ENCODE measurements at regions not wholly inside any gene's neighbourhood (a gene's known extent, or its start where the extent isn't known, plus 50 kb on each side); places are given as distances from the start of the nearest gene placed in this dataset.
A peak's percentile ranks its signal among the peaks of the same experiment; 100 is the strongest.

- no peaks in the 10 kb centered on the region for H3K9me3 ChIP-seq (replicated peaks in 1 of 2; ENCODE audit: control insufficient read depth in 2 of 2, insufficient read depth in 1 of 2, low read depth in 1 of 2, low read length in 2 of 2)
- H3K36me3 ChIP-seq (replicated peaks in 1 of 2; ENCODE audit: control insufficient read depth in 2 of 2, insufficient read depth in 2 of 2, low read length in 2 of 2): no peaks in the 10 kb centered on the region
- H2BK5ac ChIP-seq (ENCODE audit: low read length): no peak overlapping the region
- no CpG with 5 or more reads among the region's 6 CpGs for WGBS, 2 donors (ENCODE audit: extremely low coverage in 2 of 2, insufficient read length in 2 of 2, insufficient replicate concordance in 1 of 2)
- no peak overlapping the region for H2BK120ac ChIP-seq (ENCODE audit: low read depth, low read length)
- no peak overlapping the region for H3K18ac ChIP-seq (ENCODE audit: low read length)
- H3K14ac ChIP-seq (ENCODE audit: low read length): no peak overlapping the region
- no peak overlapping the region for H3K23ac ChIP-seq (ENCODE audit: low read depth, low read length, poor library complexity)
- H3K27me3 ChIP-seq (ENCODE audit: control insufficient read depth in 3 of 3, insufficient read depth in 3 of 3, low read depth in 1 of 3, low read length in 3 of 3): no peaks in the 10 kb centered on the region
- H3K4me1 ChIP-seq (ENCODE audit: control insufficient read depth in 2 of 2, insufficient read depth in 1 of 2, low read depth in 1 of 2, low read length in 2 of 2): peaks cover 5 to 34% of the 10 kb centered on the region in 2 donors
- H3K9ac ChIP-seq (ENCODE audit: low read depth, low read length, poor library complexity): no peak overlapping the region
- no peak overlapping the region for H3K4me3 ChIP-seq (ENCODE audit: low read length in 2 of 2)
- no peaks in the 10 kb centered on the region for H3K79me1 ChIP-seq (ENCODE audit: low read depth, low read length)
- H2AK5ac ChIP-seq (ENCODE audit: low read depth, low read length): no peak overlapping the region
- no peak overlapping the region for H2BK15ac ChIP-seq (ENCODE audit: low read length)
- H4K8ac ChIP-seq (ENCODE audit: low read depth, low read length): no peak overlapping the region
- H3K4me2 ChIP-seq (ENCODE audit: insufficient read depth, low read length, poor library complexity, severe bottlenecking): no peak overlapping the region
- H3K4ac ChIP-seq (ENCODE audit: low read length): no peak overlapping the region
- no peak overlapping the region for H2AFZ ChIP-seq (ENCODE audit: low read length)
- H3K27ac ChIP-seq (replicated peaks; ENCODE audit: low read length): no peak overlapping the region
- DNase-seq (ENCODE audit: low spot score): no peak
- no peak overlapping the region for H2BK12ac ChIP-seq (ENCODE audit: low read length)
- H4K91ac ChIP-seq (ENCODE audit: low read depth, low read length, poor library complexity): no peak overlapping the region
These were observed 188.6 kb downstream of the MTERF1 start for GRCh38 chr7:91691865-91692264.

GRCh38 chr7:91692800-91693199, 187.7 kb downstream of the MTERF1 start:
- Histone ChIP-seq H3K9ac (ENCODE audit: low read depth, low read length, poor library complexity) (no peak overlapping the region), H3K18ac (ENCODE audit: low read length) (no peak overlapping the region), H2BK120ac (ENCODE audit: low read depth, low read length) (no peak overlapping the region), H3K4me2 (ENCODE audit: insufficient read depth, low read length, poor library complexity, severe bottlenecking) (no peak overlapping the region), H2AFZ (ENCODE audit: low read length) (peak overlapping the region; percentile 44), H3K79me1 (ENCODE audit: low read depth, low read length) (no peaks in the 10 kb centered on the region), H3K4me3 (ENCODE audit: low read length in 2 of 2) (no peak overlapping the region), H4K91ac (ENCODE audit: low read depth, low read length, poor library complexity) (no peak overlapping the region), H2BK12ac (ENCODE audit: low read length) (no peak overlapping the region), H4K8ac (ENCODE audit: low read depth, low read length) (no peak overlapping the region), H2AK5ac (ENCODE audit: low read depth, low read length) (no peak overlapping the region), H3K27me3 (ENCODE audit: control insufficient read depth in 3 of 3, insufficient read depth in 3 of 3, low read depth in 1 of 3, low read length in 3 of 3) (no peaks in the 10 kb centered on the region), H3K4ac (ENCODE audit: low read length) (no peak overlapping the region), H3K9me3 (replicated peaks in 1 of 2; ENCODE audit: control insufficient read depth in 2 of 2, insufficient read depth in 1 of 2, low read depth in 1 of 2, low read length in 2 of 2) (no peaks in the 10 kb centered on the region), H3K36me3 (replicated peaks in 1 of 2; ENCODE audit: control insufficient read depth in 2 of 2, insufficient read depth in 2 of 2, low read length in 2 of 2) (no peaks in the 10 kb centered on the region), H3K14ac (ENCODE audit: low read length) (no peak overlapping the region), H2BK15ac (ENCODE audit: low read length) (no peak overlapping the region), H3K27ac (replicated peaks; ENCODE audit: low read length) (no peak overlapping the region), H2BK5ac (ENCODE audit: low read length) (no peak overlapping the region), H3K23ac (ENCODE audit: low read depth, low read length, poor library complexity) (no peak overlapping the region), H3K4me1 (ENCODE audit: control insufficient read depth in 2 of 2, insufficient read depth in 1 of 2, low read depth in 1 of 2, low read length in 2 of 2) (peaks cover 5 to 34% of the 10 kb centered on the region in 2 donors)
- WGBS, 2 donors (ENCODE audit: extremely low coverage in 2 of 2, insufficient read length in 2 of 2, insufficient replicate concordance in 1 of 2): no CpG with 5 or more reads among the region's 3 CpGs
- DNase-seq (ENCODE audit: low spot score): no peak

- Histone ChIP-seq H3K4ac (ENCODE audit: low read length) (no peak overlapping the region), H3K27ac (replicated peaks; ENCODE audit: low read length) (no peak overlapping the region), H2AFZ (ENCODE audit: low read length) (peak overlapping the region; percentile 32), H3K4me3 (ENCODE audit: low read length in 2 of 2) (no peak overlapping the region), H2BK120ac (ENCODE audit: low read depth, low read length) (no peak overlapping the region), H2BK15ac (ENCODE audit: low read length) (no peak overlapping the region), H4K8ac (ENCODE audit: low read depth, low read length) (no peak overlapping the region), H3K27me3 (ENCODE audit: control insufficient read depth in 3 of 3, insufficient read depth in 3 of 3, low read depth in 1 of 3, low read length in 3 of 3) (no peaks in the 10 kb centered on the region), H3K9me3 (replicated peaks in 1 of 2; ENCODE audit: control insufficient read depth in 2 of 2, insufficient read depth in 1 of 2, low read depth in 1 of 2, low read length in 2 of 2) (peaks cover 0 to 7% of the 10 kb centered on the region in 2 donors), H3K36me3 (replicated peaks in 1 of 2; ENCODE audit: control insufficient read depth in 2 of 2, insufficient read depth in 2 of 2, low read length in 2 of 2) (no peaks in the 10 kb centered on the region), H3K4me1 (ENCODE audit: control insufficient read depth in 2 of 2, insufficient read depth in 1 of 2, low read depth in 1 of 2, low read length in 2 of 2) (peaks cover 5 to 34% of the 10 kb centered on the region in 2 donors), H3K18ac (ENCODE audit: low read length) (no peak overlapping the region), H2AK5ac (ENCODE audit: low read depth, low read length) (no peak overlapping the region), H3K14ac (ENCODE audit: low read length) (no peak overlapping the region), H3K79me1 (ENCODE audit: low read depth, low read length) (no peaks in the 10 kb centered on the region), H4K91ac (ENCODE audit: low read depth, low read length, poor library complexity) (no peak overlapping the region), H3K4me2 (ENCODE audit: insufficient read depth, low read length, poor library complexity, severe bottlenecking) (no peak overlapping the region), H3K23ac (ENCODE audit: low read depth, low read length, poor library complexity) (no peak overlapping the region), H2BK12ac (ENCODE audit: low read length) (no peak overlapping the region), H2BK5ac (ENCODE audit: low read length) (no peak overlapping the region), H3K9ac (ENCODE audit: low read depth, low read length, poor library complexity) (no peak overlapping the region)
- DNase-seq (ENCODE audit: low spot score): no peak
- no CpG with 5 or more reads among the region's 3 CpGs for WGBS, 2 donors (ENCODE audit: extremely low coverage in 2 of 2, insufficient read length in 2 of 2, insufficient replicate concordance in 1 of 2)
These were observed 186.1 kb downstream of the MTERF1 start for GRCh38 chr7:91694351-91694841.

- H4K91ac ChIP-seq (ENCODE audit: low read depth, low read length, poor library complexity): no peak overlapping the region
- no peak overlapping the region for H3K27ac ChIP-seq (replicated peaks; ENCODE audit: low read length)
- no peaks in the 10 kb centered on the region for H3K79me1 ChIP-seq (ENCODE audit: low read depth, low read length)
- DNase-seq (ENCODE audit: low spot score): no peak
- H3K18ac ChIP-seq (ENCODE audit: low read length): no peak overlapping the region
- H3K4ac ChIP-seq (ENCODE audit: low read length): no peak overlapping the region
- no peaks in the 10 kb centered on the region for H3K36me3 ChIP-seq (replicated peaks in 1 of 2; ENCODE audit: control insufficient read depth in 2 of 2, insufficient read depth in 2 of 2, low read length in 2 of 2)
- H3K14ac ChIP-seq (ENCODE audit: low read length): no peak overlapping the region
- no peak overlapping the region for H2BK15ac ChIP-seq (ENCODE audit: low read length)
- H3K27me3 ChIP-seq (ENCODE audit: control insufficient read depth in 3 of 3, insufficient read depth in 3 of 3, low read depth in 1 of 3, low read length in 3 of 3): peaks cover 0 to 2% (median 0%) of the 10 kb centered on the region in 3 experiments
- H2AK5ac ChIP-seq (ENCODE audit: low read depth, low read length): no peak overlapping the region
- H3K9me3 ChIP-seq (replicated peaks in 1 of 2; ENCODE audit: control insufficient read depth in 2 of 2, insufficient read depth in 1 of 2, low read depth in 1 of 2, low read length in 2 of 2): peaks cover 9 to 17% of the 10 kb centered on the region in 2 donors
- no peak overlapping the region for H3K4me3 ChIP-seq (ENCODE audit: low read length in 2 of 2)
- no peak overlapping the region for H4K8ac ChIP-seq (ENCODE audit: low read depth, low read length)
- no CpG with 5 or more reads among the region's 1 CpG for WGBS, 2 donors (ENCODE audit: extremely low coverage in 2 of 2, insufficient read length in 2 of 2, insufficient replicate concordance in 1 of 2)
- H3K4me1 ChIP-seq (ENCODE audit: control insufficient read depth in 2 of 2, insufficient read depth in 1 of 2, low read depth in 1 of 2, low read length in 2 of 2): no peaks in the 10 kb centered on the region
- H3K4me2 ChIP-seq (ENCODE audit: insufficient read depth, low read length, poor library complexity, severe bottlenecking): no peak overlapping the region
- H2BK120ac ChIP-seq (ENCODE audit: low read depth, low read length): no peak overlapping the region
- no peak overlapping the region for H3K23ac ChIP-seq (ENCODE audit: low read depth, low read length, poor library complexity)
- no peak overlapping the region for H2AFZ ChIP-seq (ENCODE audit: low read length)
- H2BK12ac ChIP-seq (ENCODE audit: low read length): no peak overlapping the region
- no peak overlapping the region for H2BK5ac ChIP-seq (ENCODE audit: low read length)
- no peak overlapping the region for H3K9ac ChIP-seq (ENCODE audit: low read depth, low read length, poor library complexity)
These were observed 169.6 kb downstream of the MTERF1 start for GRCh38 chr7:91710881-91711280.
